ENCODE measurements at regions not wholly inside any gene's neighbourhood (a gene's known extent, or its start where the extent isn't known, plus 50 kb on each side); places are given as distances from the start of the nearest gene placed in this dataset.

GRCh38 chr4:111519683-111520082 is 625.6 kb upstream of the FAM241A start:
- Mint-ChIP-seq H3K4me3 (no peak overlapping the region), H3K9me3 (peaks cover under 1% of the 10 kb centered on the region), H3K27ac (no peak overlapping the region), H3K27me3 (ENCODE audit: low read depth) (peaks cover 4% of the 10 kb centered on the region), H3K4me1 (no peaks in the 10 kb centered on the region), H3K36me3 (ENCODE audit: low read depth) (no peaks in the 10 kb centered on the region)
- TF ChIP-seq CTCF (IDR thresholded peaks at IDR 0.05; ENCODE audit: unreplicated experiment in 3 of 3): no peak

GRCh38 chr4:111530446-111530845 is 614.8 kb upstream of the FAM241A start:
- no peak for TF ChIP-seq CTCF (IDR thresholded peaks at IDR 0.05; ENCODE audit: unreplicated experiment in 3 of 3)
- H3K4me3 Mint-ChIP-seq: no peak overlapping the region
- H3K4me1 Mint-ChIP-seq: no peaks in the 10 kb centered on the region
- H3K27ac Mint-ChIP-seq: no peak overlapping the region
- H3K36me3 Mint-ChIP-seq (ENCODE audit: low read depth): no peaks in the 10 kb centered on the region
- no peaks in the 10 kb centered on the region for H3K27me3 Mint-ChIP-seq (ENCODE audit: low read depth)
- H3K9me3 Mint-ChIP-seq: peaks cover 13% of the 10 kb centered on the region

- H3K4me1 Mint-ChIP-seq: peaks cover 5% of the 10 kb centered on the region
- H3K36me3 Mint-ChIP-seq (ENCODE audit: low read depth): no peaks in the 10 kb centered on the region
- H3K9me3 Mint-ChIP-seq: no peaks in the 10 kb centered on the region
- no peak overlapping the region for H3K27ac Mint-ChIP-seq
- TF ChIP-seq CTCF (IDR thresholded peaks at IDR 0.05; ENCODE audit: unreplicated experiment in 3 of 3): no peak
- H3K27me3 Mint-ChIP-seq (ENCODE audit: low read depth): peaks cover 3% of the 10 kb centered on the region
- no peak overlapping the region for H3K4me3 Mint-ChIP-seq
Observed at GRCh38 chr4:111535792-111536191, 609.5 kb upstream of the FAM241A start.

GRCh38 chr4:111537165-111537564 is 608.1 kb upstream of the FAM241A start:
- no peaks in the 10 kb centered on the region for H3K9me3 Mint-ChIP-seq
- H3K27me3 Mint-ChIP-seq (ENCODE audit: low read depth): peaks cover 3% of the 10 kb centered on the region
- peaks cover 5% of the 10 kb centered on the region for H3K4me1 Mint-ChIP-seq
- no peaks in the 10 kb centered on the region for H3K36me3 Mint-ChIP-seq (ENCODE audit: low read depth)
- no peak for TF ChIP-seq CTCF (IDR thresholded peaks at IDR 0.05; ENCODE audit: unreplicated experiment in 3 of 3)
- no peak overlapping the region for H3K4me3 Mint-ChIP-seq
- H3K27ac Mint-ChIP-seq: no peak overlapping the region

GRCh38 chr4:111537871-111538270 is 607.4 kb upstream of the FAM241A start:
- no peaks in the 10 kb centered on the region for H3K9me3 Mint-ChIP-seq
- no peak for TF ChIP-seq CTCF (IDR thresholded peaks at IDR 0.05; ENCODE audit: unreplicated experiment in 3 of 3)
- no peaks in the 10 kb centered on the region for H3K36me3 Mint-ChIP-seq (ENCODE audit: low read depth)
- no peak overlapping the region for H3K4me3 Mint-ChIP-seq
- peaks cover 3% of the 10 kb centered on the region for H3K27me3 Mint-ChIP-seq (ENCODE audit: low read depth)
- no peak overlapping the region for H3K27ac Mint-ChIP-seq
- H3K4me1 Mint-ChIP-seq: peaks cover 5% of the 10 kb centered on the region

GRCh38 chr4:111540671-111541070 is 604.6 kb upstream of the FAM241A start:
- Mint-ChIP-seq H3K27ac (no peak overlapping the region), H3K4me1 (peaks cover 5% of the 10 kb centered on the region), H3K27me3 (ENCODE audit: low read depth) (peaks cover 3% of the 10 kb centered on the region), H3K4me3 (no peak overlapping the region), H3K36me3 (ENCODE audit: low read depth) (no peaks in the 10 kb centered on the region), H3K9me3 (no peaks in the 10 kb centered on the region)
- no peak for TF ChIP-seq CTCF (IDR thresholded peaks at IDR 0.05; ENCODE audit: unreplicated experiment in 3 of 3)
